ENCODE measurements at regions not wholly inside any gene's neighbourhood (a gene's known extent, or its start where the extent isn't known, plus 50 kb on each side); places are given as distances from the start of the nearest gene placed in this dataset.

DNA sequence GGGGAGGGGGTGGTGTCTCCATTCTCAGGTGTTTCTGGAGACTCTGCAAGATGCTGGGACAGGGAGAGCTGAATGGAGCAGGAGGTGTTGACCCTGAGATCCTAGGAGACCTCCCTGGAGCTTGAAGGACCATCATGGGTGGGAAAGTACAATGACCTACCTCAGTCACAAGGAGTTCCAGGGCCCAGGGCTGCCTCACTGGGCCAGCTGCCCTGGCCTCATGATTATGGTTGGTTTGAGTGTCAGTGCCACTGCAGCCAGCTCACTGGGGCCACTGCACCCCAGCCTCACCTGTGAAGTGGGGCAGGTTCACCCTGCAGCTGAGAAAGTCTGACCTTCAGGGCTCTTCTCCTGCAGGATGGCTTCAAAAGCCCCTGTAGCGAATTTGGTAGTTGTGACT, 372.5 kb downstream of the IRX2 start:
- H4K20me1 ChIP-seq (ENCODE audit: insufficient read depth, low read length): no peaks in the 10 kb centered on the region
- H3K4me3 ChIP-seq (ENCODE audit: low read length): no peak overlapping the region

DNA sequence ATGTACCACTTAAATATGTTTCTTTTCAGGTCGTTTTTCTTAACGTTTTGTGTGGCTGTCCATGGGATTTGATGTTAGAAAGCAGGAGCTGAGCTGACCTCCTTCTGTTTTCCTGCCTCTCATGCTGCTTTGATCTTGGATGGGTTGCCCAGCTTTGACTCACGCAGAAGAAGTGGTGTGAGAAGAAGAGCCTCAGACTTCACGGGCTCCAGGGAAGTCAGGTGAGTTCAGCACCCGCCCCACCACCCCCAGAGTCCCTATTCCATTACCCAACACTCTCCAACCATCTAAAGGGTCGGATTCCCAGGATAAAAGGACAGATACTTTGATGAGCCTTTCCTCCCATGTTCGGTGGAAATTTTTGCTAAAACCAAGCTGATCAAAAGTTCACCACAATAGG, 373.4 kb downstream of the IRX2 start:
- H3K4me2 ChIP-seq (ENCODE audit: low read length): no peak overlapping the region
- no peak overlapping the region for H2AFZ ChIP-seq (ENCODE audit: low read depth, low read length)
- H3K27ac ChIP-seq (ENCODE audit: low read length): no peak overlapping the region
- no peaks in the 10 kb centered on the region for H3K9me3 ChIP-seq (ENCODE audit: insufficient read depth, low read length)
- no peaks in the 10 kb centered on the region for H3K79me2 ChIP-seq (ENCODE audit: low read length)
- H3K36me3 ChIP-seq (replicated peaks; ENCODE audit: low read depth, low read length): no peaks in the 10 kb centered on the region
- no peak for TF ChIP-seq EZH2phosphoT487 (IDR thresholded peaks at IDR 0.05; ENCODE audit: low read depth)
- TF ChIP-seq, protein P1, sequence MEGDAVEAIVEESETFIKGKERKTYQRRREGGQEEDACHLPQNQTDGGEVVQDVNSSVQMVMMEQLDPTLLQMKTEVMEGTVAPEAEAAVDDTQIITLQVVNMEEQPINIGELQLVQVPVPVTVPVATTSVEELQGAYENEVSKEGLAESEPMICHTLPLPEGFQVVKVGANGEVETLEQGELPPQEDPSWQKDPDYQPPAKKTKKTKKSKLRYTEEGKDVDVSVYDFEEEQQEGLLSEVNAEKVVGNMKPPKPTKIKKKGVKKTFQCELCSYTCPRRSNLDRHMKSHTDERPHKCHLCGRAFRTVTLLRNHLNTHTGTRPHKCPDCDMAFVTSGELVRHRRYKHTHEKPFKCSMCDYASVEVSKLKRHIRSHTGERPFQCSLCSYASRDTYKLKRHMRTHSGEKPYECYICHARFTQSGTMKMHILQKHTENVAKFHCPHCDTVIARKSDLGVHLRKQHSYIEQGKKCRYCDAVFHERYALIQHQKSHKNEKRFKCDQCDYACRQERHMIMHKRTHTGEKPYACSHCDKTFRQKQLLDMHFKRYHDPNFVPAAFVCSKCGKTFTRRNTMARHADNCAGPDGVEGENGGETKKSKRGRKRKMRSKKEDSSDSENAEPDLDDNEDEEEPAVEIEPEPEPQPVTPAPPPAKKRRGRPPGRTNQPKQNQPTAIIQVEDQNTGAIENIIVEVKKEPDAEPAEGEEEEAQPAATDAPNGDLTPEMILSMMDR (IDR thresholded peaks at IDR 0.05; ENCODE audit: low read depth, low read length): no peak
- H4K20me1 ChIP-seq (ENCODE audit: insufficient read depth, low read length): no peaks in the 10 kb centered on the region
- no peaks in the 10 kb centered on the region for H3K27me3 ChIP-seq (ENCODE audit: low read depth, low read length)
- H3K4me1 ChIP-seq (ENCODE audit: low read length): no peaks in the 10 kb centered on the region
- no peak overlapping the region for H3K4me3 ChIP-seq (ENCODE audit: low read length)
- no peak overlapping the region for H3K9ac ChIP-seq (ENCODE audit: low read length)

More for the DNA sequence above, 372.5 kb downstream of the IRX2 start:
- Histone ChIP-seq H3K4me1 (ENCODE audit: low read length) (no peaks in the 10 kb centered on the region), H3K36me3 (replicated peaks; ENCODE audit: low read depth, low read length) (no peaks in the 10 kb centered on the region), H2AFZ (ENCODE audit: low read depth, low read length) (no peak overlapping the region), H3K9me3 (ENCODE audit: insufficient read depth, low read length) (no peaks in the 10 kb centered on the region), H3K27me3 (ENCODE audit: low read depth, low read length) (no peaks in the 10 kb centered on the region), H3K4me2 (ENCODE audit: low read length) (no peak overlapping the region), H3K79me2 (ENCODE audit: low read length) (no peaks in the 10 kb centered on the region), H3K27ac (ENCODE audit: low read length) (no peak overlapping the region), H3K9ac (ENCODE audit: low read length) (no peak overlapping the region)
- no peak for TF ChIP-seq EZH2phosphoT487 (IDR thresholded peaks at IDR 0.05; ENCODE audit: low read depth)
- TF ChIP-seq, protein P1 (IDR thresholded peaks at IDR 0.05; ENCODE audit: low read depth, low read length): no peak

DNA sequence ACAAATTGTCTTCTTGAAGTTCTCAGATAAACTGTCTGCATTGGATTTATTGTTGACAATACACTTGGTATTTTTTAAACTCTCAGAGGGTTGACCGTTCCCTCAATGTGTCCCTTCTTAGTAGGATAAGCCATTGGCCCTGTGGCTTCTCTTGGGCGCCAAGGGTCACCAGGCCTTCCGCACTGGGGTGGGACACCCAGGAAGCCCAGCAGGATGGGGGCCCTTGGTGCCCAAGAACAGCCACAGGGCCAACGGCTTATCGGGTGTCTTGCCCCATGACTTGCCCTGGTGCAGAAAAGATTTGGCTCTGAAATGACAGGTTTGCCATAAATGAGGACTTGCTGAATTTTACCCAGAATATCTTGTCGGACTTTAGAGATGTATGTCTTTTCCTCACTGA, 375.0 kb downstream of the IRX2 start:
- Histone ChIP-seq H3K9me3 (ENCODE audit: insufficient read depth, low read length) (no peaks in the 10 kb centered on the region), H3K79me2 (ENCODE audit: low read length) (no peaks in the 10 kb centered on the region), H3K27me3 (ENCODE audit: low read depth, low read length) (no peaks in the 10 kb centered on the region), H3K9ac (ENCODE audit: low read length) (no peak overlapping the region), H3K27ac (ENCODE audit: low read length) (no peak overlapping the region), H2AFZ (ENCODE audit: low read depth, low read length) (no peak overlapping the region), H3K36me3 (replicated peaks; ENCODE audit: low read depth, low read length) (no peaks in the 10 kb centered on the region), H4K20me1 (ENCODE audit: insufficient read depth, low read length) (no peaks in the 10 kb centered on the region), H3K4me2 (ENCODE audit: low read length) (no peak overlapping the region), H3K4me3 (ENCODE audit: low read length) (no peak overlapping the region), H3K4me1 (ENCODE audit: low read length) (no peaks in the 10 kb centered on the region)
- TF ChIP-seq, protein P1 (IDR thresholded peaks at IDR 0.05; ENCODE audit: low read depth, low read length): no peak
- TF ChIP-seq EZH2phosphoT487 (IDR thresholded peaks at IDR 0.05; ENCODE audit: low read depth): no peak

DNA sequence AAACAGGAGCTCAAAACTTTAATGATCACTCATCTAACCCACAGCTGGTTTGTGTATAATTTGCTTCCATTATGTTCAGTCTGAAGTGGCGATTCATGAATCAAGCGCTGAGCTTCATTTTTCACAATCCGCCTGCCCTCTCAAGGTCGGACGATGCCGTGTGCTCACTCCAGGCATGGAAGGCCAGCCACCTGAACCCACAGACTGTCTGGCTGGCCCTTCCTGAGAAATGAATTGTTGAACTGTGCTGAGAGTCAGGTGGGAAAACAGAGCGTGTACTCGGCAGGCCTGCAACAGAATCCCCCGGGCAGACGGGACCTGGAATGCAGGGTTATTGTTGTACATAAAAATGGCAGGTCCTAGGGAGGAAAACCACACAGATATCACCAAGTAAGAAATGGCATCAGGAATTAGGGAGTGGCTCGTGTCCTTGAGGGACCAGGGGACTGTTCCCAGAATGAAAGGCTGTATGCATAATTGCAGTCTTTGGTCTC, 375.7 kb downstream of the IRX2 start:
- H3K79me2 ChIP-seq (ENCODE audit: low read length): no peaks in the 10 kb centered on the region
- H3K27ac ChIP-seq (ENCODE audit: low read length): no peak overlapping the region
- no peaks in the 10 kb centered on the region for H4K20me1 ChIP-seq (ENCODE audit: insufficient read depth, low read length)
- no peaks in the 10 kb centered on the region for H3K36me3 ChIP-seq (replicated peaks; ENCODE audit: low read depth, low read length)
- no peak overlapping the region for H3K9ac ChIP-seq (ENCODE audit: low read length)
- TF ChIP-seq EZH2phosphoT487 (IDR thresholded peaks at IDR 0.05; ENCODE audit: low read depth): no peak
- TF ChIP-seq, protein P1 (IDR thresholded peaks at IDR 0.05; ENCODE audit: low read depth, low read length): no peak
- H3K4me1 ChIP-seq (ENCODE audit: low read length): no peaks in the 10 kb centered on the region
- H3K9me3 ChIP-seq (ENCODE audit: insufficient read depth, low read length): no peaks in the 10 kb centered on the region
- no peaks in the 10 kb centered on the region for H3K27me3 ChIP-seq (ENCODE audit: low read depth, low read length)
- H3K4me3 ChIP-seq (ENCODE audit: low read length): no peak overlapping the region
- no peak overlapping the region for H3K4me2 ChIP-seq (ENCODE audit: low read length)
- H2AFZ ChIP-seq (ENCODE audit: low read depth, low read length): no peak overlapping the region

Measured in OCI-LY3 (cell line).